SK-N-SH (cell line): ENCODE measurements at regions not wholly inside any gene's neighbourhood (a gene's known extent, or its start where the extent isn't known, plus 50 kb on each side); places are given as distances from the start of the nearest gene placed in this dataset.

Source experiments
- CTCF ChIA-PET: fragments of 300-600, 350-600 bp; formaldehyde crosslinking; extraction: SDS; loops from one replicate; lab custom pipeline; 2021; lab: Yijun Ruan, JAX
- POLR2A ChIA-PET: fragments of 350-600 bp; sonication (Branson Sonifier 250); formaldehyde crosslinking; extraction: SDS; loops from one replicate; lab custom pipeline; 2020; ENCODE audit warnings: antibody characterized with exemption, inconsistent platforms; lab: Yijun Ruan, JAX
- DNase-seq: peaks from one replicate; pipeline ENCODE4 v3.0.0; 2012
- H2AFZ ChIP-seq: fragments of 200-600 bp; sonication (generic); 2 replicates; pipeline ENCODE4 v1.8.1; 2016; ENCODE audit warnings: antibody characterized with exemption, mild to moderate bottlenecking, low read depth
- H3F3A ChIP-seq: fragments of 200-600 bp; sonication (generic); replicated peaks from 2 replicates; pipeline ENCODE3; 2016; ENCODE audit warnings: antibody characterized with exemption, mild to moderate bottlenecking; ENCODE audit not compliant: insufficient read depth
- H3K27ac ChIP-seq, 2 experiments: fragments of 200-500 bp in 1 of 2; fragments of 200-600 bp in 1 of 2; sonication (Bioruptor generic) in 1 of 2; sonication (generic), shearing (Covaris generic) in 1 of 2; 2 replicates each; pipeline versions ENCODE4 v1.5.1 to v1.6.1; 2014 to 2016; ENCODE audit warnings: low read depth in 2 of 2, inconsistent platforms in 1 of 2, low read length in 1 of 2, mild to moderate bottlenecking in 1 of 2, mixed read lengths in 1 of 2
- H3K27me3 ChIP-seq: fragments of 200-600 bp; sonication (generic), shearing (Covaris generic); 2 replicates; pipeline ENCODE4 v1.6.1; 2016; ENCODE audit warnings: mixed run types; ENCODE audit not compliant: insufficient read depth
- H3K36me3 ChIP-seq, 2 experiments: fragments of 200-500 bp in 1 of 2; fragments of 200-600 bp in 1 of 2; sonication (Bioruptor generic) in 1 of 2; sonication (generic) in 1 of 2; replicated peaks in 1 of 2; 2 replicates each; pipeline versions ENCODE3 to v1.5.1; 2014 to 2016; ENCODE audit warnings: low read length in 1 of 2, mild to moderate bottlenecking in 1 of 2; ENCODE audit not compliant: insufficient read depth in 2 of 2, control insufficient read depth in 1 of 2
- H3K4me1 ChIP-seq, 2 experiments: fragments of 200-500 bp in 1 of 2; fragments of 200-600 bp in 1 of 2; sonication (Bioruptor generic) in 1 of 2; sonication (generic), shearing (Covaris generic) in 1 of 2; 2 replicates each; pipeline versions ENCODE4 v1.5.1 to v1.6.1; 2014 to 2016; ENCODE audit warnings: low read depth in 1 of 2, low read length in 1 of 2, mixed run types in 1 of 2; ENCODE audit not compliant: insufficient read depth in 2 of 2, control insufficient read depth in 1 of 2
- H3K4me2 ChIP-seq: fragments of 200-600 bp; sonication (generic), shearing (Covaris generic); 2 replicates; pipeline ENCODE4 v1.6.1; 2017; ENCODE audit warnings: mixed run types
- H3K4me3 ChIP-seq, 2 experiments: fragments of 200-500 bp in 1 of 2; fragments of 200-600 bp in 1 of 2; sonication (Bioruptor generic) in 1 of 2; sonication (generic), shearing (Covaris generic) in 1 of 2; 2 replicates each; pipeline versions ENCODE4 v1.5.1 to v1.8.1; 2014 to 2016; ENCODE audit warnings: low read depth in 2 of 2, inconsistent platforms in 1 of 2, low read length in 1 of 2, mild to moderate bottlenecking in 1 of 2, mixed read lengths in 1 of 2, moderate library complexity in 1 of 2
- H3K79me2 ChIP-seq: fragments of 200-600 bp; sonication (generic); 2 replicates; pipeline ENCODE4 v1.8.1; 2017; ENCODE audit warnings: mild to moderate bottlenecking; ENCODE audit not compliant: insufficient read depth
- H3K9ac ChIP-seq: fragments of 200-600 bp; sonication (generic); 2 replicates; pipeline ENCODE4 v1.6.1; 2017; ENCODE audit warnings: mixed run types
- H3K9me2 ChIP-seq: fragments of 200-600 bp; sonication (generic); 2 replicates; pipeline ENCODE4 v1.6.1; 2017; ENCODE audit warnings: mixed run types
- H3K9me3 ChIP-seq: fragments of 200-600 bp; sonication (generic); 2 replicates; pipeline ENCODE4 v1.6.1; 2017; ENCODE audit warnings: mixed run types, mild to moderate bottlenecking, moderate library complexity
- H4K20me1 ChIP-seq: fragments of 200-600 bp; sonication (generic); 2 replicates; pipeline ENCODE4 v1.6.1; 2017; ENCODE audit warnings: mild to moderate bottlenecking, mixed run types; ENCODE audit not compliant: insufficient read depth
- CHD2 ChIP-seq: fragments of 150-350 bp; IDR thresholded peaks from 2 replicates; pipeline ENCODE4 v1.6.1; 2018; ENCODE audit warnings: low read length; ENCODE audit not compliant: partially characterized antibody
- EP300 ChIP-seq, 2 experiments: IDR thresholded peaks; 2 replicates each; pipeline versions ENCODE4 v1.4.0 to v1.6.1; 2012; ENCODE audit warnings: borderline replicate concordance in 1 of 2, low read depth in 1 of 2, low read length in 1 of 2
- EZH2phosphoT487 ChIP-seq: fragments of 200-600 bp; sonication (generic); IDR thresholded peaks from 2 replicates; pipeline ENCODE4 v1.6.1; 2017; ENCODE audit warnings: low read depth, mixed run types, mild to moderate bottlenecking, antibody characterized with exemption, moderate library complexity, borderline replicate concordance
- FOSL2 ChIP-seq: IDR thresholded peaks from 2 replicates; pipeline ENCODE4 v1.4.0; 2012; ENCODE audit warnings: low read depth, mild to moderate bottlenecking, moderate library complexity, borderline replicate concordance
- FOXJ3 ChIP-seq: sonication (generic); formaldehyde crosslinking; IDR thresholded peaks from 2 replicates; pipeline ENCODE4 v1.5.1; 2020; ENCODE audit warnings: mild to moderate bottlenecking, missing genetic modification reagents
- FOXM1 ChIP-seq: IDR thresholded peaks from 2 replicates; pipeline ENCODE4 v1.4.0; 2012; ENCODE audit warnings: low read depth, mild to moderate bottlenecking
- GABPA ChIP-seq: IDR thresholded peaks from 2 replicates; pipeline ENCODE4 v1.4.0; 2012; ENCODE audit warnings: low read depth, mild to moderate bottlenecking
- JUND ChIP-seq: IDR thresholded peaks from 2 replicates; pipeline ENCODE4 v1.4.0; 2012
- MAX ChIP-seq: IDR thresholded peaks from 2 replicates; pipeline ENCODE4 v1.4.0; 2012; ENCODE audit warnings: low read depth
- NFIC ChIP-seq: IDR thresholded peaks from 2 replicates; pipeline ENCODE4 v1.4.0; 2012; ENCODE audit warnings: borderline replicate concordance
- PBX3 ChIP-seq: IDR thresholded peaks from 2 replicates; pipeline ENCODE4; 2012
- RAD21 ChIP-seq: IDR thresholded peaks from 2 replicates; pipeline ENCODE4 v1.6.1; 2012; ENCODE audit warnings: mild to moderate bottlenecking, low read length
- REST ChIP-seq: IDR thresholded peaks from 2 replicates; pipeline ENCODE4 v1.6.1; 2012; ENCODE audit warnings: mild to moderate bottlenecking, low read depth, low read length, moderate library complexity
- RFX5 ChIP-seq: IDR thresholded peaks from 2 replicates; pipeline ENCODE4 v1.6.1; 2012; ENCODE audit warnings: mild to moderate bottlenecking, improper control_type of control experiment, low read length
- RXRA ChIP-seq: IDR thresholded peaks from 2 replicates; pipeline ENCODE4 v1.4.0; 2012; ENCODE audit warnings: low read depth, mild to moderate bottlenecking, borderline replicate concordance
- SIN3A ChIP-seq: IDR thresholded peaks from 2 replicates; pipeline ENCODE4 v1.6.1; 2012; ENCODE audit warnings: low read depth, mild to moderate bottlenecking, low read length, moderate library complexity, borderline replicate concordance
- SMC3 ChIP-seq: IDR thresholded peaks from 2 replicates; pipeline ENCODE4 v1.6.1; 2012; ENCODE audit warnings: low read depth, low read length, improper control_type of control experiment
- TAF1 ChIP-seq: IDR thresholded peaks from 2 replicates; pipeline ENCODE4 v1.6.1; 2012; ENCODE audit warnings: low read depth, mild to moderate bottlenecking, low read length, moderate library complexity, borderline replicate concordance
- TCF12 ChIP-seq: IDR thresholded peaks from 2 replicates; pipeline ENCODE4 v1.4.0; 2012
- ZBTB33 ChIP-seq: IDR thresholded peaks from 2 replicates; pipeline ENCODE4 v1.4.0; 2012; ENCODE audit warnings: low read depth, borderline replicate concordance
- WGBS: methylation state at CpG from one replicate; pipeline ENCODE4 v1.1.6; 2017; ENCODE audit warnings: low lambda C conversion rate; 5-methylcytosine and 5-hydroxymethylcytosine counted together

GRCh38 chr2:48841126-48841525 is 85.6 kb upstream of the LHCGR start:
- H3K9me3 ChIP-seq = no peaks in the 10 kb centered on the region

GRCh38 chr2:48838029-48838428 is 82.5 kb upstream of the LHCGR start:
- no peak for DNase-seq
- Histone ChIP-seq H3K4me2 (no peak overlapping the region), H3K9me2 (no peaks in the 10 kb centered on the region), H3K4me3 (no peak overlapping the region), H2AFZ (no peak overlapping the region), H3K36me3 (no peaks in the 10 kb centered on the region), H3F3A (no peaks in the 10 kb centered on the region), H3K9me3 (no peaks in the 10 kb centered on the region), H3K27ac (no peak overlapping the region)
- CTCF ChIA-PET = no interaction called here
- no peak for TF ChIP-seq RXRA
- TF ChIP-seq FOXJ3 (CRISPR knock-in tag) = no peak
- TF ChIP-seq FOXM1 = no peak
- no peak for TF ChIP-seq MAX
- TF ChIP-seq EZH2phosphoT487 = no peak
- TF ChIP-seq TAF1 = no peak
- no peak for TF ChIP-seq JUND
- TF ChIP-seq ZBTB33 = no peak
- no peak for TF ChIP-seq CHD2
- no peak for TF ChIP-seq TCF12
- no peak for TF ChIP-seq GABPA
- TF ChIP-seq RFX5 = no peak
- TF ChIP-seq EP300 (IDR thresholded peaks at IDR 0.05; ENCODE audit: borderline replicate concordance in 1 of 2, low read depth in 1 of 2, low read length in 1 of 2) = no peak
- TF ChIP-seq SIN3A = no peak
- no peak for TF ChIP-seq NFIC
- no peak for TF ChIP-seq SMC3
- no peak for TF ChIP-seq PBX3
- no peak for TF ChIP-seq FOSL2
- no peak for TF ChIP-seq REST
- no peak for TF ChIP-seq RAD21
- TF ChIP-seq, all 33 proteins: peak for 0
- H3K4me1 ChIP-seq = no peaks in the 10 kb centered on the region
- H3K9ac ChIP-seq = no peak overlapping the region
- POLR2A ChIA-PET = no interaction called here
- H3K27me3 ChIP-seq = no peaks in the 10 kb centered on the region
- no peaks in the 10 kb centered on the region for H4K20me1 ChIP-seq
- 9% methylated on average over 2 of the region's 2 CpGs for WGBS
- no peaks in the 10 kb centered on the region for H3K79me2 ChIP-seq

More at GRCh38 chr2:48841126-48841525, 85.6 kb upstream of the LHCGR start:
- TF ChIP-seq RXRA (no peak), EP300 (IDR thresholded peaks at IDR 0.05; ENCODE audit: borderline replicate concordance in 1 of 2, low read depth in 1 of 2, low read length in 1 of 2) (no peak), MAX (no peak)
- Histone ChIP-seq H3K4me2 (no peak overlapping the region), H3K27me3 (no peaks in the 10 kb centered on the region), H3K9ac (no peak overlapping the region), H3K79me2 (no peaks in the 10 kb centered on the region), H3K4me1 (peaks cover 0 to 4% of the 10 kb centered on the region in 2 experiments; a peak in 2 of 4 replicates), H2AFZ (no peak overlapping the region), H3F3A (no peaks in the 10 kb centered on the region), H3K9me2 (no peaks in the 10 kb centered on the region), H3K27ac (no peak overlapping the region), H3K4me3 (no peak overlapping the region), H4K20me1 (no peaks in the 10 kb centered on the region), H3K36me3 (no peaks in the 10 kb centered on the region)
- ChIA-PET POLR2A (no interaction called here), CTCF (interaction anchor here (0.8 kb wide), 1 partner anchor 13 kb away, joined by 3 read pairs; no protein-coding TSS in a partner anchor)
- DNase-seq = no peak
- 78% methylated on average over 2 of the region's 2 CpGs for WGBS
